Right lobe of liver (tissue), 6 donors: ENCODE measurements at regions not wholly inside any gene's neighbourhood (a gene's known extent, or its start where the extent isn't known, plus 50 kb on each side); places are given as distances from the start of the nearest gene placed in this dataset.

ENCODE experiments used
- ATAC-seq, 4 donors: fragments of 200-7000 bp; cut with Tn5 transposase; one replicate each; pipeline ENCODE4 v1.9.1; 2020; ENCODE audit warnings: mild to moderate bottlenecking in 4 of 4, moderate library complexity in 4 of 4
- DNase-seq, 3 donors: peaks; one replicate each; pipeline ENCODE4 v3.0.0-alpha.2; 2020
- H3K27ac ChIP-seq, 3 donors: fragments of 200-600 bp; one replicate each; pipeline ENCODE4 v1.8.0; 2022
- H3K27me3 ChIP-seq, 2 donors: fragments of 200-600 bp; one replicate each; pipeline ENCODE4 v1.8.0; 2022
- H3K36me3 ChIP-seq, 4 donors: fragments of 200-600 bp; sonication (generic) in 1 of 4; one replicate each; pipeline versions ENCODE4 v1.5.1 to v1.8.0; 2017 to 2022; ENCODE audit warnings: control low read depth in 1 of 4
- H3K4me1 ChIP-seq, 4 donors: fragments of 200-600 bp; sonication (generic) in 1 of 4; one replicate each; pipeline versions ENCODE4 v1.5.1 to v1.8.0; 2017 to 2022; ENCODE audit warnings: control low read depth in 1 of 4
- H3K4me3 ChIP-seq, 3 donors: fragments of 200-600 bp; one replicate each; pipeline ENCODE4 v1.8.0; 2022
- H3K9me3 ChIP-seq, 4 donors: fragments of 200-600 bp; sonication (generic) in 1 of 4; one replicate each; pipeline versions ENCODE4 v1.5.1 to v1.8.0; 2017 to 2022; ENCODE audit warnings: control low read depth in 1 of 4
- CTCF ChIP-seq, 4 donors: fragments of 200-600 bp in 3 of 4; fragments of 450-650 bp in 1 of 4; IDR thresholded peaks; one replicate each; pipeline versions ENCODE4 v1.5.1 to v1.8.0; 2016 to 2022; ENCODE audit warnings: antibody characterized with exemption in 4 of 4, mild to moderate bottlenecking in 2 of 4
- POLR2A ChIP-seq: fragments of 450-650 bp; IDR thresholded peaks from one replicate; pipeline ENCODE4 v1.6.1; 2017; ENCODE audit warnings: antibody characterized with exemption, mild to moderate bottlenecking
- WGBS: methylation state at CpG from one replicate; pipeline ENCODE4 v1.1.6; 2018; ENCODE audit warnings: low coverage, low lambda C conversion rate; ENCODE audit not compliant: insufficient coverage; ENCODE audit errors: missing lambda C conversion rate; 5-methylcytosine and 5-hydroxymethylcytosine counted together
- intact Hi-C, 2 donors: fragments of 100-400 bp; cut with DNase I; formaldehyde crosslinking; loops; one replicate each; pipeline versions ENCODE4 v1.11.2 to v1.14.1; 2022
- donor health status: DM: no; HTN: yes; CAD: no.
- donor health status: DM: no; HTN: no; CAD: no.
- donor health status: DM: no; HTN: no; CAD: no.
- donor health status: DM: no; HTN: yes; CAD: no.
- donor health status: DM: no; HTN: yes; CAD: no.

- Histone ChIP-seq H3K27me3 (no peaks in the 10 kb centered on the region), H3K27ac (no peak overlapping the region), H3K36me3 (no peaks in the 10 kb centered on the region), H3K4me1 (no peaks in the 10 kb centered on the region), H3K4me3 (no peak overlapping the region), H3K9me3 (no peaks in the 10 kb centered on the region)
- DNase-seq (no peak), ATAC-seq (no peak)
- WGBS = 37% methylated on average over 4 of the region's 4 CpGs
- intact Hi-C loops = no loop called here
- no peak for TF ChIP-seq POLR2A
- no peak for TF ChIP-seq CTCF (IDR thresholded peaks at IDR 0.05)
Observed at GRCh38 chr4:144504883-144505282, 141.1 kb upstream of the HHIP start.

- Histone ChIP-seq H3K27ac (no peak overlapping the region), H3K36me3 (no peaks in the 10 kb centered on the region), H3K4me1 (no peaks in the 10 kb centered on the region), H3K4me3 (no peak overlapping the region), H3K27me3 (no peaks in the 10 kb centered on the region), H3K9me3 (no peaks in the 10 kb centered on the region)
- intact Hi-C loops = no loop called here
- DNase-seq (no peak), ATAC-seq (no peak)
- TF ChIP-seq POLR2A (no peak), CTCF (IDR thresholded peaks at IDR 0.05) (no peak)
- 51% methylated on average over 3 of the region's 3 CpGs for WGBS
Observed at GRCh38 chr4:144507311-144508101, 138.4 kb upstream of the HHIP start.

GRCh38 chr4:144509088-144510015, 136.6 kb upstream of the HHIP start:
- H3K4me3 ChIP-seq = no peak overlapping the region

GRCh38 chr4:144514736-144515135, 131.2 kb upstream of the HHIP start:
- TF ChIP-seq POLR2A (no peak), CTCF (IDR thresholded peaks at IDR 0.05) (no peak)
- H3K4me3 ChIP-seq = no peak overlapping the region
- intact Hi-C loops = no loop called here
- no peaks in the 10 kb centered on the region for H3K27me3 ChIP-seq
- DNase-seq (no peak), ATAC-seq (no peak)
- no peaks in the 10 kb centered on the region for H3K4me1 ChIP-seq
- H3K27ac ChIP-seq = no peak overlapping the region
- no peaks in the 10 kb centered on the region for H3K36me3 ChIP-seq
- WGBS = 20% methylated on average over 1 of the region's 1 CpG
- no peaks in the 10 kb centered on the region for H3K9me3 ChIP-seq

More at GRCh38 chr4:144509088-144510015, 136.6 kb upstream of the HHIP start:
- intact Hi-C loops = no loop called here
- no peaks in the 10 kb centered on the region for H3K27me3 ChIP-seq
- DNase-seq (no peak), ATAC-seq (no peak)
- 67% methylated on average over 11 of the region's 17 CpGs for WGBS
- no peaks in the 10 kb centered on the region for H3K4me1 ChIP-seq
- H3K9me3 ChIP-seq = no peaks in the 10 kb centered on the region
- H3K27ac ChIP-seq = no peak overlapping the region
- TF ChIP-seq POLR2A (no peak), CTCF (IDR thresholded peaks at IDR 0.05) (no peak)
- H3K36me3 ChIP-seq = no peaks in the 10 kb centered on the region
